ENCODE measurements at regions not wholly inside any gene's neighbourhood (a gene's known extent, or its start where the extent isn't known, plus 50 kb on each side); places are given as distances from the start of the nearest gene placed in this dataset.

DNA sequence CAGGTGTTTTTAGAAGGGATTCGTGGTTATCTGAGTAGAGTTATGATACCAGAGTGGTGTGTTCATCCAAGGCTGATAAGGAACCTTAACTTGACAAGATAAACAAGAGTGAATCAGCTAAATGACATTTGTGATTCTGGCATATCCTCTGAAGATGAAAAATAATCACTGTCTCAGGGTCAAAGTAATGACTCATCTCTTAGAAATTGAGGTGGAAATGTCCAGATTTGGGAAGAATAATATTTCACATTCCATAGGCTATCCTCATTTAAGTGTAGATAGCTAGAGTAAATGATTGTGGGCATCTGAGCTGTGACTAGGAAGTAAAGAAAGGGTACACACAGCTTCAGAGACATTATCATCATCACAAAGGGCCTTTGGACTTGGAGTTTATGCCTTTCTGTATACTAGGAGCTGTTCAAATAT lies 255.7 kb downstream of the GJA1 start:
- TF ChIP-seq CTCF (conservative IDR thresholded peaks at IDR 0.05; ENCODE audit: low read length) (no peak), EZH2phosphoT487 (IDR thresholded peaks at IDR 0.05; ENCODE audit: borderline replicate concordance) (no peak)

All from Loucy (cell line).